SHP77 treated with DMSO at 0.1 percent for 48 hours (cell line): ENCODE measurements at regions not wholly inside any gene's neighbourhood (a gene's known extent, or its start where the extent isn't known, plus 50 kb on each side); places are given as distances from the start of the nearest gene placed in this dataset.
A peak's percentile ranks its signal among the peaks of the same experiment; 100 is the strongest.

ENCODE experiments used
- DNase-seq: peaks from one replicate; lab custom pipeline; 2025; lab: John Stamatoyannopoulos, UW

GRCh38 chr15:31752905-31753304, 277.4 kb upstream of the CHRNA7 start:
- no peak for DNase-seq

- DNase-seq: peak; percentile 82
Measured at GRCh38 chr15:31758126-31758525, 272.2 kb upstream of the CHRNA7 start.

- no peak for DNase-seq
Measured at GRCh38 chr15:31768055-31768454, 262.3 kb upstream of the CHRNA7 start.

- DNase-seq: no peak
Measured at GRCh38 chr15:31774045-31774444, 256.3 kb upstream of the CHRNA7 start.

- no peak for DNase-seq
Measured at GRCh38 chr15:31776039-31776438, 254.3 kb upstream of the CHRNA7 start.

- no peak for DNase-seq
Measured at GRCh38 chr15:31781261-31781660, 249.1 kb upstream of the CHRNA7 start.

GRCh38 chr15:31782016-31782783, 248.1 kb upstream of the CHRNA7 start:
- no peak for DNase-seq

GRCh38 chr15:31782951-31783350, 247.4 kb upstream of the CHRNA7 start:
- DNase-seq: no peak

GRCh38 chr15:31786360-31786759, 244.0 kb upstream of the CHRNA7 start:
- no peak for DNase-seq

- no peak for DNase-seq
Measured at GRCh38 chr15:31788104-31788503, 242.2 kb upstream of the CHRNA7 start.

GRCh38 chr15:31792611-31793199, 237.6 kb upstream of the CHRNA7 start:
- DNase-seq: no peak

GRCh38 chr15:31799319-31799714, 231.0 kb upstream of the CHRNA7 start:
- DNase-seq: no peak

- DNase-seq: no peak
Measured at GRCh38 chr15:31799715-31800321, 230.5 kb upstream of the CHRNA7 start.

GRCh38 chr15:31801152-31801551, 229.2 kb upstream of the CHRNA7 start:
- DNase-seq: peak; percentile 16

- DNase-seq: no peak
Measured at GRCh38 chr15:31802761-31803160, 227.6 kb upstream of the CHRNA7 start.

- no peak for DNase-seq
Measured at GRCh38 chr15:31803388-31803884, 226.9 kb upstream of the CHRNA7 start.

GRCh38 chr15:31805090-31805662, 225.1 kb upstream of the CHRNA7 start:
- DNase-seq: no peak

GRCh38 chr15:31806106-31806505, 224.2 kb upstream of the CHRNA7 start:
- DNase-seq: no peak

- DNase-seq: no peak
Measured at GRCh38 chr15:31811641-31812040, 218.7 kb upstream of the CHRNA7 start.

GRCh38 chr15:31814082-31814481, 216.2 kb upstream of the CHRNA7 start:
- DNase-seq: no peak

GRCh38 chr15:31815411-31816155, 214.7 kb upstream of the CHRNA7 start:
- no peak for DNase-seq

- DNase-seq: no peak
Measured at GRCh38 chr15:31822463-31822862, 207.9 kb upstream of the CHRNA7 start.
